LNCAP (cell line): ENCODE measurements at regions not wholly inside any gene's neighbourhood (a gene's known extent, or its start where the extent isn't known, plus 50 kb on each side); places are given as distances from the start of the nearest gene placed in this dataset.

ENCODE experiments used
- CTCF ChIP-seq: fragments of 450-650 bp; IDR thresholded peaks from 2 replicates; pipeline ENCODE4 v1.5.1; 2017; ENCODE audit warnings: mild to moderate bottlenecking

GRCh38 chr6:115468272-115469005 is 592.3 kb downstream of the FRK start:
- no peak for TF ChIP-seq CTCF

GRCh38 chr6:115467726-115468125 is 593.0 kb downstream of the FRK start:
- TF ChIP-seq CTCF, result no peak

GRCh38 chr6:115460913-115461312 is 599.8 kb downstream of the FRK start:
- TF ChIP-seq CTCF, result no peak

GRCh38 chr6:115456848-115457247 is 603.8 kb downstream of the FRK start:
- TF ChIP-seq CTCF, result no peak

- no peak for TF ChIP-seq CTCF
Observed at GRCh38 chr6:115443825-115444478, 616.7 kb downstream of the FRK start.

- no peak for TF ChIP-seq CTCF
Observed at GRCh38 chr6:115442323-115442722, 618.4 kb downstream of the FRK start.

GRCh38 chr6:115441651-115442050 is 619.0 kb downstream of the FRK start:
- TF ChIP-seq CTCF, result no peak
